PC-3 (cell line): ENCODE measurements at regions not wholly inside any gene's neighbourhood (a gene's known extent, or its start where the extent isn't known, plus 50 kb on each side); places are given as distances from the start of the nearest gene placed in this dataset.

Experiments
- EZH2 ChIP-seq: fragments of 300-600 bp; sonication (generic); IDR thresholded peaks from one replicate; pipeline ENCODE4 v1.6.1; 2017; ENCODE audit warnings: antibody characterized with exemption, mild to moderate bottlenecking, low read length; ENCODE audit not compliant: unreplicated experiment
- EZH2phosphoT487 ChIP-seq: fragments of 300-600 bp; sonication (generic); IDR thresholded peaks from 2 replicates; pipeline ENCODE4 v1.6.1; 2018; ENCODE audit warnings: mild to moderate bottlenecking, antibody characterized with exemption, low read length, borderline replicate concordance
- TF ChIP-seq, protein P1 (sequence below): fragments of 300-600 bp; sonication (generic); conservative IDR thresholded peaks from 2 replicates; pipeline ENCODE4 v1.5.1; 2017; ENCODE audit warnings: antibody characterized with exemption, low read depth, mild to moderate bottlenecking, low read length

DNA sequence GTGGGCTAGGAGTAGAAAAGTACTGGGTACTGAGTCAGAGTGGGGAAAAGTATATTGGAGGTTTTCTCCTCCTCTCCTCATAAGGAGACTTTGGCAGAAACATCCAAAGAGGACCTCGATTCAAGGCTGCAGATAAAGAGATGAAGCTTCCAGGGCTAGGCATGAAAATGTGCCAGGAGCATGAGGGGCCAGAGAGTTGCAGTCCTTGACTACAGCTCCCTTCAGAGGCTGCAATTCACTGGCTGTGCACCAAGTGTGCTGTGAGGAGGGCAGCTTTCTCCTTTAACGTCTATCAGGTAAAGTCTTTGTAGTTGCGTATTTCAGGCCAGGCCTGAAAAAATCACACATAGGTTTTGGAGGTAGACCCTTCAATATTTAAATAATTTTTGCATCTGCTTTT is 174.9 kb upstream of the VEGFC start:
- TF ChIP-seq, protein P1, sequence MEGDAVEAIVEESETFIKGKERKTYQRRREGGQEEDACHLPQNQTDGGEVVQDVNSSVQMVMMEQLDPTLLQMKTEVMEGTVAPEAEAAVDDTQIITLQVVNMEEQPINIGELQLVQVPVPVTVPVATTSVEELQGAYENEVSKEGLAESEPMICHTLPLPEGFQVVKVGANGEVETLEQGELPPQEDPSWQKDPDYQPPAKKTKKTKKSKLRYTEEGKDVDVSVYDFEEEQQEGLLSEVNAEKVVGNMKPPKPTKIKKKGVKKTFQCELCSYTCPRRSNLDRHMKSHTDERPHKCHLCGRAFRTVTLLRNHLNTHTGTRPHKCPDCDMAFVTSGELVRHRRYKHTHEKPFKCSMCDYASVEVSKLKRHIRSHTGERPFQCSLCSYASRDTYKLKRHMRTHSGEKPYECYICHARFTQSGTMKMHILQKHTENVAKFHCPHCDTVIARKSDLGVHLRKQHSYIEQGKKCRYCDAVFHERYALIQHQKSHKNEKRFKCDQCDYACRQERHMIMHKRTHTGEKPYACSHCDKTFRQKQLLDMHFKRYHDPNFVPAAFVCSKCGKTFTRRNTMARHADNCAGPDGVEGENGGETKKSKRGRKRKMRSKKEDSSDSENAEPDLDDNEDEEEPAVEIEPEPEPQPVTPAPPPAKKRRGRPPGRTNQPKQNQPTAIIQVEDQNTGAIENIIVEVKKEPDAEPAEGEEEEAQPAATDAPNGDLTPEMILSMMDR: no peak
- TF ChIP-seq EZH2 (no peak), EZH2phosphoT487 (no peak)
